ENCODE measurements at regions not wholly inside any gene's neighbourhood (a gene's known extent, or its start where the extent isn't known, plus 50 kb on each side); places are given as distances from the start of the nearest gene placed in this dataset.
"Not testable (repeated sequence)": the region's sequence is repeated elsewhere in the genome, so short reads cannot be mapped to it uniquely, and the experiment has no call there.

- Histone ChIP-seq H3K4me2 (no peak overlapping the region), H3K79me2 (replicated peaks; ENCODE audit: insufficient read depth) (no peaks in the 10 kb centered on the region), H2AFZ (no peak overlapping the region), H3F3A (replicated peaks; ENCODE audit: low read depth) (no peaks in the 10 kb centered on the region), H3K27ac (ENCODE audit: low read depth) (no peak overlapping the region), H3K4me3 (no peak overlapping the region), H3K36me3 (ENCODE audit: insufficient read depth) (no peaks in the 10 kb centered on the region), H3K27me3 (ENCODE audit: insufficient read depth) (no peaks in the 10 kb centered on the region), H3K9me2 (ENCODE audit: insufficient read depth) (peaks cover 11% of the 10 kb centered on the region), H3K4me1 (ENCODE audit: insufficient read depth) (no peaks in the 10 kb centered on the region), H4K20me1 (replicated peaks; ENCODE audit: insufficient read depth) (no peaks in the 10 kb centered on the region)
- no peak for DNase-seq (ENCODE audit: low spot score)
- Mint-ChIP-seq H3K9me3 (peaks cover 14% of the 10 kb centered on the region), H3K27me3 (ENCODE audit: insufficient read depth, low read depth, poor library complexity) (no peaks in the 10 kb centered on the region), H3K36me3 (ENCODE audit: low read depth) (peaks cover 13% of the 10 kb centered on the region; the same call in 2 of the 3 replicates), H3K4me1 (no peaks in the 10 kb centered on the region), H3K4me3 (no peak overlapping the region), H3K27ac (no peak overlapping the region)
- no peak for ATAC-seq
- no peak for TF ChIP-seq REST (IDR thresholded peaks at IDR 0.05; ENCODE audit: unreplicated experiment)
These were observed 179.3 kb upstream of the FLRT2 start for GRCh38 chr14:85350667-85351066.

GRCh38 chr14:85352588-85352987 lies 177.4 kb upstream of the FLRT2 start:
- not testable (repeated sequence) for H3K36me3 ChIP-seq (ENCODE audit: insufficient read depth); ATAC-seq; H2AFZ ChIP-seq; H3K27ac Mint-ChIP-seq; H3K4me3 ChIP-seq; H3K4me1 ChIP-seq (ENCODE audit: insufficient read depth); H3K27me3 ChIP-seq (ENCODE audit: insufficient read depth); H3F3A ChIP-seq (replicated peaks; ENCODE audit: low read depth); H3K4me1 Mint-ChIP-seq; H4K20me1 ChIP-seq (replicated peaks; ENCODE audit: insufficient read depth); H3K79me2 ChIP-seq (replicated peaks; ENCODE audit: insufficient read depth); H3K4me2 ChIP-seq; H3K27ac ChIP-seq (ENCODE audit: low read depth); DNase-seq (ENCODE audit: low spot score); H3K27me3 Mint-ChIP-seq (ENCODE audit: insufficient read depth, low read depth, poor library complexity); H3K4me3 Mint-ChIP-seq
- Mint-ChIP-seq H3K36me3 (ENCODE audit: low read depth) (peaks cover 13% of the 10 kb centered on the region; the same call in 2 of the 3 replicates), H3K9me3 (peaks cover 14% of the 10 kb centered on the region)
- H3K9me2 ChIP-seq (ENCODE audit: insufficient read depth) = peaks cover 20% of the 10 kb centered on the region

GRCh38 chr14:85357120-85357519 lies 172.8 kb upstream of the FLRT2 start:
- Histone ChIP-seq H3F3A (replicated peaks; ENCODE audit: low read depth) (no peaks in the 10 kb centered on the region), H3K27ac (ENCODE audit: low read depth) (no peak overlapping the region), H2AFZ (no peak overlapping the region), H3K36me3 (ENCODE audit: insufficient read depth) (no peaks in the 10 kb centered on the region), H4K20me1 (replicated peaks; ENCODE audit: insufficient read depth) (no peaks in the 10 kb centered on the region), H3K4me1 (ENCODE audit: insufficient read depth) (no peaks in the 10 kb centered on the region), H3K27me3 (ENCODE audit: insufficient read depth) (no peaks in the 10 kb centered on the region), H3K4me3 (no peak overlapping the region), H3K4me2 (no peak overlapping the region), H3K9me2 (ENCODE audit: insufficient read depth) (peaks cover 18% of the 10 kb centered on the region), H3K79me2 (replicated peaks; ENCODE audit: insufficient read depth) (no peaks in the 10 kb centered on the region)
- H3K27me3 Mint-ChIP-seq (ENCODE audit: insufficient read depth, low read depth, poor library complexity) = no peaks in the 10 kb centered on the region
- peaks cover 14% of the 10 kb centered on the region for H3K9me3 Mint-ChIP-seq
- no peak for TF ChIP-seq CTCF (conservative IDR thresholded peaks at IDR 0.05; ENCODE audit: low read depth in 2 of 2)
- TF ChIP-seq POLR2AphosphoS5 (IDR thresholded peaks at IDR 0.05; ENCODE audit: low read depth) = no peak
- TF ChIP-seq EZH2 (IDR thresholded peaks at IDR 0.05; ENCODE audit: low read depth, unreplicated experiment) = no peak
- DNase-seq (ENCODE audit: low spot score) = no peak
- H3K4me3 Mint-ChIP-seq = no peak overlapping the region
- no peak overlapping the region for H3K27ac Mint-ChIP-seq
- peaks cover 12% of the 10 kb centered on the region; the same call in 2 of the 3 replicates for H3K36me3 Mint-ChIP-seq (ENCODE audit: low read depth)
- ATAC-seq = no peak
- 0 out of 3 replicates have a peak, but pooled peaks cover 3% of the 10 kb centered on the region for H3K4me1 Mint-ChIP-seq

All from GM23338 (cell line).